Right hindlimb (tissue), 1 donor: ENCODE measurements at regions not wholly inside any gene's neighbourhood (a gene's known extent, or its start where the extent isn't known, plus 50 kb on each side); places are given as distances from the start of the nearest gene placed in this dataset.
"Not testable (repeated sequence)": the region's sequence is repeated elsewhere in the genome, so short reads cannot be mapped to it uniquely, and the experiment has no call there.

ENCODE experiments used
- DNase-seq: peaks from one replicate; pipeline ENCODE4 v3.0.0-alpha.2; 2018

GRCh38 chr14:83257466-83258439 lies 1724.1 kb upstream of the SEL1L start:
- no peak for DNase-seq

DNA sequence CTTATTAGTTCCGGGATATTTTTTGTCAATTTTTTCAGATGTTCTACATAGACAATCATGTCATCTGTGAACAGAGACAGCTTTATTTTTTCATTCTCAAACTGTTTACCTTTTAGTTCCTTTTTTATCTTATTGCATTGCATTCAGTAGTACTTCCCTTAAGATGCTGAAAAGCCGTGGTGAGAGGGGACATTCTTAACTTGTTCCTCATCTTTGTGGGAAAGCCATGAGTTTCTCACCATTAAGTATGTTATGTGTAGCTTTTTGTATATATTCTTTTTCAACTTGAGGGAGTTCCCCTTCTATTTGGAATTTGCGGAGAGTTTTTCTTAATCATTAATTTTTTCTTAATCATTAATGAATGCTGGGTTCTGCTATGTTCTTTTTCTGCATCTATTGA lies 1727.1 kb upstream of the SEL1L start:
- no peak for DNase-seq

DNA sequence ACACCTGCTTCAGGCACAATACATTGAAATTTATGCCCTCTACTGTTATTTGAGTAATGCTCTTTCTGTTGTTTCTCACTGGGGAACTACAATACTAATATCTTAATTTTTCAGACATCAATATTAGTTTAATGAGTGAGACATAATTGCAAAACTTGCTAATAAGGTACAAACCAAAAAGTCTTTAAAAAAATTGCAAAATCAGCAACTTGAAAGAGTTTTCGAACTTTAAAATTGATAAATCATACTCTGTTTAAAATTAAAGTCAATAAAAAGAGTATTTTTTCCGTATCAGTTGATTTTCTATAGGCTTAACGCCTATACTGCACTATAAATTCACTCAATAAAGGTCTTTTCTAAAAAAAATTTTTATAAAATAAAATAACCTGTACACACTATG lies 1735.9 kb upstream of the SEL1L start:
- no peak for DNase-seq

DNA sequence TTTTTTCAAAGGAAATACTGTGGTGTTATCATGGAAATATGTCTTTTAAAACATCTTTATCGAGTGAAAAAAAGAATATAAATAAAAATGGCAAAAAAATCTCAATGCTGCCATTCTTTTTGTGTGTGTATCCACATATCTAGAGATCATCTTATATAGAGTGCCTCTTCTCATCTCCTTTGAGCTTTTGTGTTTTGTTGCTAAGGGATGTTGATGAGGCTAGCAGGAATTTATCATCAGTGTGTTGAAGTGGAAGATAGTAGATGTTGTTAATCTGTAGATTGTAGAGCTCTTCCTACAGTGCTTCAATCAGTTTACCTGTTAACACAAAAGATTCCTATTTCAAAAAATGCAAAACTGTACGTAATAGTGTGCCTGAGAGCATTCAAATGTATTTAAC lies 1738.0 kb upstream of the SEL1L start:
- no peak for DNase-seq

GRCh38 chr14:83280719-83281118 lies 1747.1 kb upstream of the SEL1L start:
- DNase-seq = no peak

DNA sequence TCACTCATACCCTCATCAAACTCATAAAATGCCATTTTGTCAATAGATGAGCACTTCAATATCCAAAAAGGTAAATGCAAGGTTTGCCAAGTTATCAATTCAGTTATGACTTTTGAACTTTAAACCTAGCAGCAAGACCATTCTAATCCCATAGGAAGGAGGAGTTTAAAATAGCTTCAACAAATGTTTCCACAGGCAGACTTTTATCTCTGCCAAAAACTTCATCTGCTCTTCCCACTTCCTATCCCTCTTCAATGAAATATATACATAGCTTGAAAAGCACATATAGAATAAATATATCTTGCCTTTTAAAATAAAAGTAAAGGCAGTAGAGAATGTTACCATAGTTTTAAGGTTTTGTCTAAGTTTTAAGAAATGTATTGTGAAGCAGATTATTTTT lies 1749.1 kb upstream of the SEL1L start:
- no peak for DNase-seq

- DNase-seq = no peak
These were observed 1753.6 kb upstream of the SEL1L start for GRCh38 chr14:83287300-83287699.

DNA sequence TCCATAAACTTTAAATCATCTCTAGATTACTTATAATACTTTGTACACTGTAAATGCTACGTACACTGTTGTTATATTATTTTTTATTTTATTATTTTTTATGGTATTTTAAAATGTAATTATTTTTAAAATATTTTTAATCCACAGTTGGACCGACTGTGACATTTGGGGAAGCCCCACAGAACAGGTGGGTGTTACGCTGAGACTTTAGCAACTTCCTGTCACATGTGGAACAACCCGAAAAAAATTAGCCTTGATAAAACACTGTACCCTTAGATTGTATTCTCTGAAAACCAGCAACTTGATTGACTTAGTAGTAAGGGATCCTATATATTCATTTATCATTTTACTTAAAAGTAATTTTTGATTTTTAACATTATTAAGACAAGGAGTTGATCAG lies 1755.7 kb upstream of the SEL1L start:
- no peak for DNase-seq

- DNase-seq = no peak
These were observed 1756.2 kb upstream of the SEL1L start for GRCh38 chr14:83289896-83290295.

- no peak for DNase-seq
These were observed 1756.8 kb upstream of the SEL1L start for GRCh38 chr14:83290447-83290846.

GRCh38 chr14:83291714-83292113 lies 1758.1 kb upstream of the SEL1L start:
- DNase-seq = no peak

DNA sequence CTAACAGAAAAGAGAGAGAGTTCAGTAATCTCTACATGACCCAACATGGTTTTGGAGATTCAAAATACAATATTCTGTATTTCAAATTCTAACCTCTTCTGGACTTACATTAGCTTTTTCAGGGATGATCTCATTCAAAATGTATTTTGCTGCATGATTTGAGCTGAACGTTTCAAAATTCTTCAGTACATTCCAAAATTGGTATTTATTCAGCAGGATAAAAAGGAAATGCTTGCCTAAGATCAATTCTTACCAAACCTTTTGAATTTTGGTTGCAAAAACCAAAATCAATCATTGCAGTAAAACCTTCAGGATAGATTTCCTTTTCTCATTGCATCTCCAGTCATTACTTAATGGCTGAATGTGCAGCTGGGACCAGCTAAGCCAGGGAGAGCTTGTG lies 1761.3 kb upstream of the SEL1L start:
- no peak for DNase-seq

DNA sequence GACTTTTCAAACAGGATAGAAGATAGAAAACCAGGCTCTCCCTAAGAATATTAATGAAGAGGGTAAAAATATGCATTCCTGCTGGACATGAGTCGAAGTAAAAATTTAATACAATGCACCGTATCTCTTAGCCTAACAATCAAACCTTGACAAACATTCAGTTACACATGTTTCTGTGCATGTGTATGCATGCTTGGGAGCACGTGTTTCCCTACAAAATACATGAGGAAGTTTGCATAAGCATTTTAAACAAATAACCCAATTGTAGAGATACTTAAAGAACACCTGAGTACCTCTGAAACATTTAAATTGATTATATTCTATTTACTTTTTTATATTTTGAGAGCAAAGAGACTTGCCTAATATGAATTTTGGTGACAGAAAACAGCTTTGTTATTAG lies 1763.7 kb upstream of the SEL1L start:
- DNase-seq = no peak

DNA sequence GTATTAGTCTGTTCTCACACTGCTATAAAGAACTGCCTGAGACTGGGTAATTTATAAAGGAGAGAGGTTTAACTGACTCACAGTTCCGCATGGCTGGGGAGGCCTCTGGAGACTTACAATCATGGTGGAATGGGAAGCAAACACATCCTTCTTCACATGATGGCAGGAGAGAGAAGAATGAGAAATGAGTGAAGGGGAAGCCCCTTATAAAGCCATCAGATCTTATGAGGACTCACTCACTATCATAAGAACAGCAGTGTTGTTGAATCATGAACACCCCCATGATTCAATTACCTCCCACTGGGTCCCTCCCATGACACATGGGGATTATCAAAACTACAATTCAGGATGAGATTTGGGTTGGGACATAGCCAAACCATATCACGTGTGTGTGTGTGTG lies 1764.4 kb upstream of the SEL1L start:
- DNase-seq = not testable (repeated sequence)

DNA sequence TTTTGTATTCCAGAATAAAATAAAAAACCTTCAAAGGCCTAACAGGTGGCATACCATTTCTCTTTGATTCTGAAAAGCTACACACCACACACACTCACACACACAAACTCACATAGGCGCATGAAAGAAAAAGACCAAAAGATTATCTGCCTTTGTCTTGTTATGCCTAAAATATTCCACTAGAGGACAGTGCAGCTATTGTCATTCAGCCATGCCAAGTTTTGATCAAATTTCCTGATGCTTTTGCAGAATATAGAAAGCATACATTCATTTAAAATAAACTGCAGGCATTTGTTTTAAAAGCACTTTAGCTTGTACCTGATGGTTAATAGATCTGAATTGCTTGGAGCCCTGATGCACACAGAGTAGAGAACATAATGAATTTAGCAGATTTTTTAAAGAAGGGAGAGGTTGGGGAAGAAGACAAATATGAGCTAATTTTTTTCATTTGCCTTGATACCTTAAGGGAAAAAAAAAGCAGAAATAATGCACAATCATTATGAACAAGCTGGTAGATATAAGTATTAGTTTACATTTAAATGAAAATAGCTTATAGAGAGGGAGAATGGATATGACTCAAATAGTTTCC lies 1766.9 kb upstream of the SEL1L start:
- DNase-seq = no peak

- no peak for DNase-seq
These were observed 1768.1 kb upstream of the SEL1L start for GRCh38 chr14:83301791-83302190.

GRCh38 chr14:83309211-83309610 lies 1775.6 kb upstream of the SEL1L start:
- no peak for DNase-seq

DNA sequence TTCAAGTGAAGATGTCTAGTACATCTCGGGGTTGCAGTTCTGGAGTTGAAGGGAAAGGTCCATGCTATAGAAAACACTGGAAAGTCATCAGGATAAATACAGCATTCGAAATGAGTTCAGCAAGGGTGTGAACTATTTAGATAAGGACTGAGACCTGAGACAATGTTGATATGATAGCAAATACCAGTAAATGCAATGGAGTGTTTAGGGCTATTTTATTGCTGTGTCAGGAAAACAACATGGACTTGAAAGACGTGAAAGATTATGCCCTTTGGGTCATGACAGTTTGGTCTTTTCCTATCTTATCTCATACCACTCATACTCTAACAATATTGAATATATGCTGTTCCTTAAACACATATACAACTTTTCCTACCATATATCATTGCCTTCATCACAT lies 1776.2 kb upstream of the SEL1L start:
- no peak for DNase-seq

DNA sequence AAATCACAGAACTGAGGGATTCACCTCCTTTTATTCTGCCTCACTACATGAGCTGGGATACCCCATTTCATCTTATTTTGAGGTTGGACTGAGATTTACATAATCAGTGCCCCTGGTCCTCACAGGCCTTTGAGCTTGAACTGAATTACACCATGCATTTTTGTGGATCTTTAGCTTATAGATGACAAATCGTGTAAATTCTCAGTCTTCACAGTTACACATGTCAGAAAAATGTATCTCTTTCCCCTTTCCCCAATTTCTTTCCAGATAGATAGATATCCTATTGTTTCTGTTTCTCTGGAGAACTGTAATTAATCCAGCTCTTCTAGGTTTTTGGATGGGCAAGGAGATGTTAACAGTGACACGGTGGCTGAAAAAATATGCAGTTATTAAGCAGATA lies 1778.9 kb upstream of the SEL1L start:
- no peak for DNase-seq

DNA sequence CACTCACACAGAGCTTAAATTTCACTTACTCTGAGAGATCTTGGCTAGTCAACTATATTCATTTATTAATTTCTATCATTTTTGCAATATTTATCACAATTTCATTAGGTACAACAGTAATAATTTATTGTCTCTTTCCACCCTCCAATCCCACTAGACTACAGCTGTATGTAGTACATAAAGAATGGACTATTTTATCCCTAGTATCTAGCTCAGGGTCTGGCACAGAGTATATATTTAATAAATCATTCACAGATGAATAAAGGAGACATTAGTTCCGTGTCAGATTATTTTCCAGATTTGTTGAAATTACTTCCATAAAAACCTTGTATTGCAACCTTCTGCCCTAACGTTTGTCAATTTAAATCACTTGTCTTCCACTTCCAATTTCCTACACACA lies 1781.1 kb upstream of the SEL1L start:
- DNase-seq = no peak

GRCh38 chr14:83316356-83316755 lies 1782.7 kb upstream of the SEL1L start:
- no peak for DNase-seq

DNA sequence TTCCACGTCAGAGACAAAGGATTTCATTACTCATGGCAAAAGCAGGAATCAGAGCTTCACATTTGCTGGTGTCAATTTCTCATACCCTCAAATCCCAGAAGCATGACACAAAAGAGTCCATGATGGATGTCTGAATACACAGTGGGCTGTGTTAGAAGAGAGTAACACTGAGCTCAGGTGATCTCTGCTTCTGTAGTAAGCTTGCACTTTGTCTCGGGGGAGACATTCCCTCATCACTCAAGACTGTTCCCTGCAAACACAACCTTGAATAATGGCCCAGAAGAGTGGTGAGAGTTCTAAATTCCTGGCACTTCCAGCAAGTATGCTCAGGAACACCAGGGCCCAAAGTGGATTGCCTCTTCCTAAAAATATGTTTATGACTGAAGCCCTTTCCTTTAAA lies 1787.2 kb upstream of the SEL1L start:
- DNase-seq = no peak

DNA sequence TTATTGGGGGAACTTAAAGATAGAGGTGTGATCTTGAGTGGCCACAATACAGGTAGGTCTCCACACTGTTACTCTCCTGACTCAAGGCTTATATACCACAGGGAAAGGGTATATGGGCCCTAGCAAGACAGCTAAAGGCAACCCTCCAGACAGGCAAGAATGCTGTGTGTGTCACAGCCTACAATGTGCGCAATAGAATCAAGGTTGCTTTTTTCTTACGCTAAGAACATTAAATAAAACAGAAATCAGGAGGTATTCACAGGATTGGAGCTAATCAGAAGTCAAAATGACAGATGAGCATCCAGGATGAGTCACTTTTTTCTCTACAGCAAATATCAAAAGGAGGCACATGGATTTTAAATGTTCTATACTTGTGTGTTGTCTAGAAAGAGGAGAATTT lies 1797.9 kb upstream of the SEL1L start:
- DNase-seq = no peak

- peak; percentile 37 for DNase-seq
These were observed 1808.9 kb upstream of the SEL1L start for GRCh38 chr14:83342590-83342989.

DNA sequence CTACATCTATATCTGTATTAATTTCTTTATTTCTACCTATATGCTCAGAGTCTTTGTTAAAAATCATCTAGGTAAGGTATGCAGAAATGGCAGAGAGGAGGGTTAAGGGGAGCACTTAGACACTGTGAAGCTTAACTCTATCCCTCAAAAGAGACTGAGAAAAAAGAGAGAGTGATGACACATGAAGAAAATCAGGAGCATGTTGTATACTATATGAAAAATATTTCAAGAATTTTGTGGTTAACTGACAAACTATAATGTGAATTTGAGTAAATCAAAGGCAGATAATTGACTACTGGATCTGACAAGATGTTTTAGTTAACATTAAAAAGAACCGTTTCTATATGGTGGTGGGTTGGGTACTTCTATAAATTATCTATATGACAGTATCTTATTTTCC lies 1814.2 kb upstream of the SEL1L start:
- DNase-seq = no peak
